GM19023 (cell line): ENCODE measurements at regions not wholly inside any gene's neighbourhood (a gene's known extent, or its start where the extent isn't known, plus 50 kb on each side); places are given as distances from the start of the nearest gene placed in this dataset.

Experiments used
- ATAC-seq: cut with Tn5 transposase; IDR thresholded peaks from one replicate; pipeline ENCODE4 v1.9.1; 2021; ENCODE audit warnings: mild to moderate bottlenecking, moderate library complexity; ENCODE audit not compliant: unreplicated experiment

GRCh38 chr12:84807249-84807648 is 105.3 kb downstream of the SLC6A15 start:
- no peak for ATAC-seq

GRCh38 chr12:84805474-84805858 is 107.1 kb downstream of the SLC6A15 start:
- ATAC-seq: no peak

DNA sequence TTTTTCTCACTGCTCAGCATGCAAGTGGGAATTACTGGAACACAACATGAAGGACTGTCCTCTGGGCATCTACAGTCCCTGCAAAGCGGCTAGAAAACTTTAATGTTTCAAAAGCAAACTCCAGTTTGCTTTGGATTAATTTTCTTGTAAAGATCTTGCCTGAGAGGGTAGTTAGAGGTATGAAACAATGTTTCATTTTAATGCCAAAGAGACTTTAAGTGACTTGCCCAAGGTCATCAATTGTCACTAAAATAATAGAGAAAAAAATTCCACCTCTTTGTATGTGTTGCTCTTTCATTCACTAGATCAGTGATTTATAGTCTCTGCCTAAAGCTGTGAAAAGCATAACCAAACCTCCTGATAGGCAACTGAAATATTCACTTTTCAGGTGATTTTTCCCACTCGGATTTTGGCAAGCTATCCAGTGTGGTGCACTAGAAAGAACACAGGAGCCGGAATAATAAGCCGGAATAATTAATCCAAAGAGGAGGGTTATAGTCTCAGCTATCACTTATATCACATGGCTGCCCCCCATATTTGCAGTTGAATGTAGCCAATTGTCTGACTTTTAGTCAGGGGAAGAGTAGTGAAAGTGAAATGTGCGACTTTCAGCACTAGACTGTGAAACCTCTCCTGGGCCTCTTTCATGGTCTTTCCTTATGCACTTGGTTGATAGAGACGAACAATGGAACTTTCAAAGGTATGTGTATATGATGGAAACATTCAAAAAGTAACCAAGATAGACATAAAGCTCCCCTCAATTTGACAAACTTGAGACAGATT is 107.7 kb downstream of the SLC6A15 start:
- no peak for ATAC-seq

DNA sequence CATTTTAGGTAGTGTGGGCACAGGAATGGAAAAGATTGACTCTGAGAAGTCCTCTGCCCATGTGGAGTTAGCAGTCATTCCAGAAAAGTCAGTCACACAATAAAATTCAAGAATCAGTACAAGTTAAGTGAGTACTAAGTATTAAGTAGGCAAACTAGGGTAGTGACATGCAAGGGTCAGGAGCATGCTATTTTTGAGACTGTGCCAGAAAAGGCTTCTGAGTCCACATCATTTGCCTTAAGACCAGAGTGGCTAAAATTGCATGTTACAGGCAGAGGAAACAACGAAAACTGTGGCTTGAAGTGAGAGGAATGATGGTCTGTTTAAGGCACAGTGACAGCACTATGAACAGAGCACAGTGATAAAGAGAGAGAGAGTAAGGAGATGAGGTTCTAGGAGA is 108.9 kb downstream of the SLC6A15 start:
- no peak for ATAC-seq

DNA sequence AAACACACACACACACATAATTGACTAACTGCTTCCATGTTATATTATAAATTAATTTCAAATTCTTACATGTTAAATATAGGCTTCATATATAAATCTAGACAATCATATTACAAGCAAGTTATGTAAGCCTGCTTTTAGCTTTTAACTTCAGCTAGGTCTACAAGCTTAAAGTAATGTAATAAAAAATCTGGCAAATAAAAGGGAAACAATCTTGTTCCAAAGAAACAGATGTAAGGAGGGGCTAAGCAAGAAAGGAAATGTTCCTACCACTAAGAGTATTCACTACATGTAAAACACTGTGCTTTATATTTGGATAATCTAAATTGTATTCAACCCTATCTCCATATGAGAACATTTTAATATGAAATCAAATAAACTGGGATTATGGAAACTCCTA is 110.4 kb downstream of the SLC6A15 start:
- no peak for ATAC-seq

DNA sequence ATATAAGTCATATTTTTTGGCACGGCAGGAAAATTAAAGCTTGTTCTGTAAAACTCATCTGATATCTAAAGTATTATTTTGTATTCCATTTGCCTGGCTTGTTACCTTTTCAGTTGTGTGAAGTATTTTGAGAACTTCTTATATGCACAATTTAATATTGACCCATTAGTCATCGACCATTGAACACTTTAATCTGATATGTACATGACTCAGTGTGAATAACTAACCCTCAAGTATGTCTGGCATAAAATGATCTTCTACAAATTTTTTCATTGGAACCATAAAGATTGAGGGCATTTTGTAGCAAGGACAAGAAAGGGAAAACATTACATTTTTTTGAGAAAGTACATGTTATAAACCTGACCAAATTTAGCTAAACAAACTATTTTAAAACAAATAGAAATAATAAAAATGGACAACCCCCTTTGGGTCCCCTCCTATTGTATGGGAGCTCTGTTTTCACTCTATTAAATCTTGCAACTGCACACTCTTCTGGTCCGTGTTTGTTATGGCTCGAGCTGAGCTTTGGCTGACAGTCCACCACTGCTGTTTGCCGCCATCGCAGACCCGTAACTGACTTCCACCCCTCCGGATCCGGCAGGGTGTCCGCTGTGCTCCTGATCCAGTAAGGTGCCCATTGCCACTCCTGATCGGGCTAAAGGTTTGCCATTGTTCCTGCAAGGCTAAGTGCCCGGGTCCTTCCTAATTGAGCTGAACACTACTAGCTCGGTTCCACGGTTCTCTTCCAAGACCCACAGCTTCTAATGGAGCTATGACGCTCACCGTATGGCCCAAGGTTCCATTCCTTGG is 118.8 kb downstream of the SLC6A15 start:
- ATAC-seq: no peak

DNA sequence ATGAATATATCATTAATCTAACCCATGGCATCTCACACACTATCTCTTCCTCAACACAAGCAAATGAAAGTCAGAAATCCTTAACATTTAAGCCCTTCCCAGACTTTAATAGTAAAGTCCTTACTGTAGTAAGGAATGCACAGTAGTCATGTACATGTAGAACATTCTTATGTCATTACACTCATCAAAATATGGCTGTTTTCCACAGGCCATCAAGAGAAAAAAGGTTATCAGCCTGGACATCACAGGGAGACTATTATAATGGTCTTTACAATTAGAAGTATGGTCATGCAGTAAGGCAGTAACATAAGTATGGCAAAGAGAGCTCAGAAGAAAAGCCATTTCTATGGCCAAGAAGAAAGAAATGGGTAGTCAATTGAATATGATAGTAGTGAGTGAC is 121.2 kb downstream of the SLC6A15 start:
- ATAC-seq: no peak

GRCh38 chr12:84789184-84789583 is 123.4 kb downstream of the SLC6A15 start:
- ATAC-seq: no peak

- ATAC-seq: no peak
Observed at GRCh38 chr12:84787253-84787652, 125.3 kb downstream of the SLC6A15 start.

GRCh38 chr12:84786622-84787021 is 126.0 kb downstream of the SLC6A15 start:
- ATAC-seq: no peak

DNA sequence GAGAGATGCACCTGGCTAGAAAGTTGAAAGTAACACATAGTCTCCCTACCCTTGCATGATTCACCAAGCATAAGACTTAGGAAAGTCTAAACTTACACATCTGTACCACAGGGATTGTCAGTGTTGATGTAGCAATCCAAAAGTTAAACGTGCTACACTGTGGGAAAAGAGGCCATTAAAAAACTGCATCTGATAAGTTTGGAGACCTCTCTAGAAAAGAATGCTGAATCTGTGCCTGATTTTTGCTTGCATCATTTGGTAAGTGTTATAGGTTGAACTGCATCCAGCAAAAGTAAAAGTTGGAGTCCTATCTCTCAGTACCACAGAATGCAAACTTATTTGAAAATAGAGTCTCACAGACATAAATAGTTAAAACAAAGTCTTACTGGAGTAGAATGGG is 126.6 kb downstream of the SLC6A15 start:
- no peak for ATAC-seq

GRCh38 chr12:84785281-84785680 is 127.3 kb downstream of the SLC6A15 start:
- no peak for ATAC-seq

- ATAC-seq: no peak
Observed at GRCh38 chr12:84779169-84779568, 133.4 kb downstream of the SLC6A15 start.

- no peak for ATAC-seq
Observed at GRCh38 chr12:84772281-84772680, 140.3 kb downstream of the SLC6A15 start.

DNA sequence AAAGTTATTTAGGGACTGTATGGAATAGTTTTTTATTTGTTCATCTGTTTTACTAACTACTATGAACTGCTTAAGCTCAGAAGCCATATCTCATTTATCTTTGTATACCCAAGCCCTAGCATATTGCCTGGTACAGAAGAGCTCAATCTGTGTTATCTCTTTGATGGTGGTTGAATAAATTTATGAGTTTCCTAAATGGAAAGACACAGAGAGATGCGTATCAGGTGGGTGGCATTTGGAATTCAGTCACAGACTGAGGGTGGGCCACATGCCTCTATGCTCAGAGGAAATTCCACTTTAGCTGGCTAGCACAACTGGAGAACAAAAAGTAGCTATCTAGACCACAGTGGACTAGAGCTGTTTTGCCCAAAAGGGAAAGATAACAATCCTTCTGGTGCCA is 145.5 kb downstream of the SLC6A15 start:
- no peak for ATAC-seq

DNA sequence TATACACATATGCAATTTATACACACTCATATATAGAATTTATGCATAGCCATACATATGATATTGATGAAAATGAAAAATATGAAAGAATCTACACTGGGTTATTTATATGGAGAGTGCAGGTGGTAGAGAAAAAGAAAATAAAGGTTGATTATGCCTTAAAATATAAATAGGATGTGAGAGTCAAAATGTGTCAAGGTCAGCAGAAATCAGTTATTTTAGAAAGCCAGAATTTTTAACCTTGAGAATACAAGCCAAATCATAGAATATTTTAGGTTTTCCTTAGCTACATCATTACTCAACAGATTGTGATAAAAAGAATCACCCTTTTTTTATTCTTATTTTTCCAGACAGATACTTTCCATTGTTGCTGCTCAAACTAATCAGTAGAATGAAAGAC is 146.2 kb downstream of the SLC6A15 start:
- ATAC-seq: no peak

DNA sequence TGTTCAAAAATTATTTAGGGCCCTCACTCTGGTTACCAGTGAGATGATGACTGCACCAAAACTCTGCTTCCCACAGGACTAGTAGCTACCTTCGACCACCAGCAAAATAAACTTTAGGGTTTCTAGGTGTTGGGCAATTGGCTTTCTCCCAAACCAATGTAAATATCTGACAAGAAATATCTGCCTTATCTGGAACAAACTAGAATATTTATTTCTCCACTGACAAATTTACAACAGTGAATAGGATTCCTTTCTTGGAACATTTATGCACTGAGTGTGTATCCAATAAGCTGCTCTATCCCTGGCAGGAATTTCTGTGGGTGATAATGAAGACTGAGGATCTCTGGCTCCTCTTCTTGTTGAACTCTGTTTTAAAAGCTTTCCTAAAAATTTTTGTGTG is 148.6 kb downstream of the SLC6A15 start:
- ATAC-seq: no peak

DNA sequence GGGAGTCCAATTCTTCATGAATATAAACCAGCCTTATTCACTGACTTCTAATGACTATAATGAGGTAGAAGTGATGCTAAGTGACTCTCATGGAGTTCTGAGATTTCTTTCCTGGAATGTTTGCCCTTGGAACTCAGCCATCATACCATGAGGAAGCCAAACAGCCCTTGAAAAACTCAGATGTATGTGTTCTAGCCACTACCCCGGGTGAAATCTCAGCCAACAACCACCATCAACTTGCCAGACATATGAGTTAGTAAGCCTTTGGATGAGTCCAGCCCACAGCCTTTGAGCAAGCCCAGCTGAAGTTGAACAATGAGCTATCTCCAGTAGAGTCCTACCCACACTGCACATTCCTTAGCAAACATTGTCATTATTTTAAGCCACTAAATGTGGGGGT is 149.5 kb downstream of the SLC6A15 start:
- ATAC-seq: no peak

DNA sequence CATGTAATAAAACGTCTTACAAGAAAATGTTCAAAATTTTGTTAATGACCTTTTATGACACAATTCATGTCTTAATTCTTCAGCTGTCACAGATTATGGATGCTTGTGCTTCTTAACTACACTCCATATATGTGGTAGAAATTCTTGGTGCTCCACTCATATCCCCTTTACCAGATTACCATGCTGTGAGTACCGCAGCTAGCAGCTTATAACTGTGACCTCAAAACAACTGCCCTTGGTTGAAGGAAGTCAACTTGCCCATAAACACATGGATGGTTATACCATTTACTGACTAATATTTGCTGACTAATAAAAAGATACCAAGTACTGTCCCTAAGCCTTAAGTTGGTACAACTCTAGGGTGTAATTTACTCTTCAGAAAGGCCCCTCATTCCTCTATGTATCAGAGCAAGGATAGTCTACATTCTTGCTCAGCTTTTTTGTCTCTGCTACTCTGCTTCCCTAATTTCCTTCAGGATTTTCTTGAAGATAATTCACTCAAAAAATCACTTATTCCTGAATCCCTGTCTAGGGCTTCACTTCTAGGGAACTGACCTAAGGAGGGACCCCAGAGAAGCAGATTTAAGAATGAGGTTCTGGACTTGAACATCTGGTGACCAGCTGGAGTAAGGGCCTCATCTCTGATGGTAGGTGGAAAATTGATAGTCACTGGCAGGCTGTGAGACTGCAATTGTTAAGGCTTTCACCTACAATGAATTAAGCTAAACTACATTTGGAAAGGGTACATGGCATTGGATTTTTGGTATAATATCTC is 152.3 kb downstream of the SLC6A15 start:
- ATAC-seq: no peak

DNA sequence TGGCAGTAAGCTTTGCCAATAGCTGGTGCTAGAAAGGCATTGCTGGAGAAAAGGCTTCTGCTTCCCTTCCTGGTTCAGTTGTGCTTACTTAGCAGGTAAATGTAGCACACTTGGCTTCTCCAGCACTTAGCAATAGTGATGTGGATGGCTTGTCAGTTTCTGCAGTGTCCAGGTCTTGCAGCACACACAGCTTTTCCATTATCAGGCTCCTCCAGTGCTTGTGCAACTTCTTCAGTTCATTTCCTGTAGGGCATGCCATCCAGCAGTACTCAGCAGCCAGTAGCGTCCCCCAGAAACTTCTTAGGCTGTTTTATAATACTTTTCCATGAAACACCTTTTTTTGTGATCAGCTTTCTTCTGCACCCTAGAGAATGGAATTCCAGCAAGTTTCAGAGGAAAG is 154.6 kb downstream of the SLC6A15 start:
- no peak for ATAC-seq

- no peak for ATAC-seq
Observed at GRCh38 chr12:84756961-84757360, 155.6 kb downstream of the SLC6A15 start.

- ATAC-seq: no peak
Observed at GRCh38 chr12:84745127-84745526, 167.5 kb downstream of the SLC6A15 start.
